ENCODE measurements at regions not wholly inside any gene's neighbourhood (a gene's known extent, or its start where the extent isn't known, plus 50 kb on each side); places are given as distances from the start of the nearest gene placed in this dataset.

DNA sequence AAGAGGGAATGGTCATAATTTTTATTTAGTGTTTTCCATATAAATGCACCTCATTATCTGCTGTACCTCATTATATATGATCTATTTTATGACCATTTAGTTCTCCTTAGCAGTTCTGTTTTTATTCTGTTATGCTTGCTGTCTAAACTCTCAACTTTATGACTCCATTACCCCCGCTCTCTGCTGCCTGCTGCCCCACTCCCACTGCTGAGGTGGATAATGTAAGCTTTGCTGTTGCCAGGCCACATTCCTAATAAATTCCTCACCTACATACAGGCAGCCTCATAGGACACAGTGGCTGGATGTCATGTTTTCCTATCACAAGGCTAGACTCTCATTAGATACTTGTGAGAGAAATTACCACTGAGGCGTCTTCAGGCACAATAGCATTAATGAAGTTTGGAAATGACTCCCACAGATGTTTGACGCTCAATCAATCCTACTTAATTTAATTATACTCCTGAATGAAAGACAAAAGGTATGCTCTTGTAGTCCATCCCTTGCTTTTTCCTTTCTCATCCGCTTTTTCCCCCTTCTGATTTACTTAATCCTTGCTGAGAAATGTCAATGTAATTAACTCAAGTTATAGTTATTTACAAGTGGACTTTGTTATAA lies 497.5 kb upstream of the IGFBP7 start:
- no peak overlapping the region for H3K4me3 ChIP-seq (replicated peaks in 1 of 2; ENCODE audit: low read depth in 2 of 2, low read length in 2 of 2)
- DNase-seq (ENCODE audit: low read depth in 2 of 2), result no peak
- no peak for TF ChIP-seq CTCF (IDR thresholded peaks at IDR 0.05; ENCODE audit: low read depth, low read length)

DNA sequence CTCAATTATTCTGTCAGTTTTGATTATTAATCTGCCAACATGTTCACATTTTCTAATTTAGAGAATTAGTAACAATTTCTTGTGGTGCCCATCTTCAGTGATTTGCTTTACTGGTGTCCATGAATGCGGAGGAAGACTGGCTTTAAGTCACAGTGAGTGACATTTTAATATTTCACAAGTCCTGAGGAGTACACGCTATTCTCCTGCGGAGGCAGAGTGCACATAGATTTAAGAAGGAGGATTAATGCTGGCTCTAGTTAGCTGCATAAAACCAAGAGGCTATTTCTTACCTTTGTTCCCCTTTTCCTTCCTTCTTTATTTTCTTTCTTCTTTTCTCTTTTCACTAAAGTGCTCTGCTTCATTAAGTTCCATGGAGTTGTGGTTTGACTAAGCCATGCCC lies 495.2 kb upstream of the IGFBP7 start:
- DNase-seq (ENCODE audit: low read depth in 2 of 2), result no peak
- no peak overlapping the region for H3K4me3 ChIP-seq (replicated peaks in 1 of 2; ENCODE audit: low read depth in 2 of 2, low read length in 2 of 2)
- no peak for TF ChIP-seq CTCF (IDR thresholded peaks at IDR 0.05; ENCODE audit: low read depth, low read length)

GRCh38 chr4:57602141-57602540 lies 492.0 kb upstream of the IGFBP7 start:
- TF ChIP-seq CTCF (IDR thresholded peaks at IDR 0.05; ENCODE audit: low read depth, low read length), result no peak
- DNase-seq (ENCODE audit: low read depth in 2 of 2), result no peak
- no peak overlapping the region for H3K4me3 ChIP-seq (replicated peaks in 1 of 2; ENCODE audit: low read depth in 2 of 2, low read length in 2 of 2)

GRCh38 chr4:57591073-57591472 lies 480.9 kb upstream of the IGFBP7 start:
- no peak for DNase-seq (ENCODE audit: low read depth in 2 of 2)
- H3K4me3 ChIP-seq (replicated peaks in 1 of 2; ENCODE audit: low read depth in 2 of 2, low read length in 2 of 2), result no peak overlapping the region
- TF ChIP-seq CTCF (IDR thresholded peaks at IDR 0.05; ENCODE audit: low read depth, low read length), result no peak

DNA sequence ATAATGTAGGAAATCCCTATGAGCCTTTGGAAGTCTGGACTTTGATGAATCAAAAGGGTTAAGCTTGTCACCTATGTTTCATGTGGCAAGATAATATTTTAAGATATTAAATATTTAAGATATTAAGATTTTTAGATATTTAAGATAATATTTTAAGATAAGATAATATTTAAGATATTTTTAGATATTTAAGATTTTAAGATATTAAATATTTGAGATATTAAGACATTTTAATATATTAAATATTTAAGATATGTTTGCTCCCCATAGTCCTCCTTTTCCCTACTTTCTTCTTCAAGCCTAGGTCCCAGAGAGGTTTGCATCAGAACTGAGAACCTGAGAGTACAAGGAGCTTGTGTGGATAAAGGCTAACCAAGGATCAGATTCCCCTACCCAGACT lies 478.4 kb upstream of the IGFBP7 start:
- H3K4me3 ChIP-seq (replicated peaks in 1 of 2; ENCODE audit: low read depth in 2 of 2, low read length in 2 of 2), result no peak overlapping the region
- TF ChIP-seq CTCF (IDR thresholded peaks at IDR 0.05; ENCODE audit: low read depth, low read length), result no peak
- DNase-seq (ENCODE audit: low read depth in 2 of 2), result no peak

DNA sequence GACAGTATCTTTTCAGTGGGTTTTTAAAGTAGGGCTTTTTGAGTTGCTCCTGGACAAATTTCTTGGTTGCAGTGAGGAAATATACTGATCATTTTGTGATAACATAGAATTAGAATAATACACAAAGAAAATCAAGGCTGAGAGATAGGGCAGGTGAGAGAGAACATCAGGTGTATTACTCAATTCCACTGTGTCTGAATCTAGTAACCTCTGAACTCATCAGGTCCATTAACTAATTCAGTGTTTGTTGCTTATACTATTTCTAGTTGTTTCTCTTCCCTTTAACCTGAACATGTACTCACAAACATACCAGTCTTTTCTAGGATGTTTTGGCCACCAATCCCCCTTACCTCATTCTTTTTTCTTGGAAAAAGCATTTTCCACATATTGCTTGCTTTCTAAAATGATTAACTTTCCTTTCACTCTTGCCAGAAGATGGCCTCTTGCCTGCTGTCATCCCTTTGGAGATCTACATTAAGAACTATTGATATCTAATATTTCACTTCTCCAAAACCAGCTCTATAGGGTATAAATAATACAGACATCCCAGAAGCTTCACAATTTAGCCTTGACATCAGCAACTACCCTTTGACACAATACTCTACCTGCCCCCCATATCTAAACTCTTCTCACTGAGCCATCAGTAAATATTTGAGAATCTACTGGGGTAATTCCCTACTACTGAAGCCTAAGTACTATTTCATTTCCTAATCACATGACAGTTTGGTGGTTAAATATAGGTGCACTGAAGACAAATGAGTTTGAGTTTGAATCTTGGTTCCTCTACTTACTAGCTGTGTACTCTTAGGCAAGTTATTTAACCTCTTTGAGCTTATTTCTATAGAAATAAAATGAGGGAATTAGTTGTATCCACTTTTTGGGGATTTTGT lies 470.8 kb upstream of the IGFBP7 start:
- H3K4me3 ChIP-seq (replicated peaks in 1 of 2; ENCODE audit: low read depth in 2 of 2, low read length in 2 of 2), result no peak overlapping the region
- no peak for DNase-seq (ENCODE audit: low read depth in 2 of 2)
- no peak for TF ChIP-seq CTCF (IDR thresholded peaks at IDR 0.05; ENCODE audit: low read depth, low read length)

Data from cardiac fibroblast (primary cell).